DOHH2 (cell line): ENCODE measurements at regions not wholly inside any gene's neighbourhood (a gene's known extent, or its start where the extent isn't known, plus 50 kb on each side); places are given as distances from the start of the nearest gene placed in this dataset.
A peak's percentile ranks its signal among the peaks of the same experiment; 100 is the strongest.

ENCODE experiments used
- H3F3A ChIP-seq: fragments of 200-600 bp; sonication (generic), shearing (Covaris generic); 2 replicates; pipeline ENCODE4 v1.6.0; 2016; ENCODE audit warnings: antibody characterized with exemption, mild to moderate bottlenecking; ENCODE audit not compliant: control insufficient read depth, insufficient read depth
- H3K27ac ChIP-seq: fragments of 200-600 bp; sonication (generic); 2 replicates; pipeline ENCODE4 v1.5.1; 2014; ENCODE audit warnings: low read depth, mild to moderate bottlenecking, low read length, moderate library complexity
- H3K27me3 ChIP-seq: fragments of 200-600 bp; sonication (generic); 2 replicates; pipeline ENCODE4 v1.6.1; 2014; ENCODE audit warnings: mild to moderate bottlenecking, low read length, mixed read lengths; ENCODE audit not compliant: control insufficient read depth
- H3K36me3 ChIP-seq: fragments of 200-600 bp; sonication (generic); 2 replicates; pipeline ENCODE4 v1.6.1; 2014; ENCODE audit warnings: mild to moderate bottlenecking, low read length, moderate library complexity, mixed read lengths; ENCODE audit not compliant: control insufficient read depth
- H3K4me1 ChIP-seq: fragments of 200-600 bp; sonication (generic); 2 replicates; pipeline ENCODE4 v1.6.1; 2014; ENCODE audit warnings: mild to moderate bottlenecking, low read length, mixed read lengths; ENCODE audit not compliant: control insufficient read depth
- H3K4me2 ChIP-seq: fragments of 200-600 bp; sonication (generic); 2 replicates; pipeline ENCODE4 v1.6.0; 2014; ENCODE audit warnings: mild to moderate bottlenecking, low read length, moderate library complexity
- H3K4me3 ChIP-seq: fragments of 200-600 bp; sonication (generic); 2 replicates; pipeline ENCODE4 v1.5.1; 2014; ENCODE audit warnings: mild to moderate bottlenecking, low read length, mixed read lengths
- H3K79me2 ChIP-seq: fragments of 200-600 bp; sonication (generic); 2 replicates; pipeline ENCODE4 v1.6.1; 2014; ENCODE audit warnings: mild to moderate bottlenecking, low read length, mixed read lengths; ENCODE audit not compliant: control insufficient read depth
- H3K9me2 ChIP-seq: fragments of 200-600 bp; sonication (generic); replicated peaks from 2 replicates; pipeline ENCODE4 v1.6.1; 2014; ENCODE audit warnings: mild to moderate bottlenecking, low read length, mixed read lengths; ENCODE audit not compliant: control insufficient read depth
- H3K9me3 ChIP-seq: fragments of 200-600 bp; sonication (generic); 2 replicates; pipeline ENCODE4 v1.6.1; 2014; ENCODE audit warnings: antibody characterized with exemption, low read length, mixed read lengths; ENCODE audit not compliant: control insufficient read depth, insufficient read depth
- H4K20me1 ChIP-seq: fragments of 200-600 bp; sonication (generic); 2 replicates; pipeline ENCODE4 v1.6.0; 2014; ENCODE audit warnings: low read depth, mild to moderate bottlenecking, antibody characterized with exemption, low read length, moderate library complexity; ENCODE audit not compliant: control insufficient read depth, insufficient read depth
- CTCF ChIP-seq: fragments of 200-600 bp; sonication (generic); IDR thresholded peaks from one replicate; pipeline ENCODE4 v1.5.1; 2014; ENCODE audit warnings: antibody characterized with exemption, mild to moderate bottlenecking, low read depth, low read length; ENCODE audit not compliant: poor library complexity, severe bottlenecking
- EZH2phosphoT487 ChIP-seq: fragments of 200-600 bp; sonication (generic); IDR thresholded peaks from 2 replicates; pipeline ENCODE4 v1.6.1; 2017; ENCODE audit warnings: borderline replicate concordance, mild to moderate bottlenecking, antibody characterized with exemption, low read length, moderate library complexity, mixed read lengths

- Histone ChIP-seq H3K27ac (no peak overlapping the region), H3K9me3 (peaks cover 6% of the 10 kb centered on the region; the same call in 1 of the 2 replicates), H3K4me3 (no peak overlapping the region), H3K4me1 (no peaks in the 10 kb centered on the region), H4K20me1 (no peaks in the 10 kb centered on the region), H3K4me2 (no peak overlapping the region), H3K9me2 (no peaks in the 10 kb centered on the region), H3K27me3 (no peaks in the 10 kb centered on the region), H3K36me3 (no peaks in the 10 kb centered on the region), H3K79me2 (no peaks in the 10 kb centered on the region), H3F3A (no peaks in the 10 kb centered on the region)
- TF ChIP-seq CTCF (peak; percentile 50), EZH2phosphoT487 (no peak)
Observed at GRCh38 chr11:16632295-16633200, 105.9 kb upstream of the C11orf58 start.

DNA sequence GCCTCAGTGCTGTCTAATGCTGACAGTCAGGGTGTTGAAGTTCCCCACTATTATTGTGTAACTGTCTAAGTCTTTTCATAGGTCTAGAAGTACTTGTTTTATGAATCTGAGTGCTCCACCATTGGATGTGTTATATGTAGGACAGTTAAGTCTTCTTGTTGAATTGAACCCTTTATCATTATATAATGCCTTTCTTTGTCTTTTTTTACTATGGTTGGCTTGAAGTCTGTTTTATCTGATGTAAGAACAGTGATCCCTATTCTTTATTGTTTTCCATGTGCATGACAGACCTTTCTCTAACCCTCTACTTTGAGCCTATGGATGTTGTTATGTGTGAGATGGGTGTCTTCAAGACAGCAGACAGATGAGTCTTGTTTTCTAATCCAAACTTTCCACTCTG is 107.8 kb upstream of the C11orf58 start:
- Histone ChIP-seq H3K4me3 (no peak overlapping the region), H3K4me1 (no peaks in the 10 kb centered on the region), H3F3A (no peaks in the 10 kb centered on the region), H3K27ac (no peak overlapping the region), H3K9me3 (peaks cover 2% of the 10 kb centered on the region; the same call in 1 of the 2 replicates), H3K79me2 (no peaks in the 10 kb centered on the region), H4K20me1 (no peaks in the 10 kb centered on the region), H3K4me2 (no peak overlapping the region), H3K27me3 (no peaks in the 10 kb centered on the region), H3K9me2 (no peaks in the 10 kb centered on the region), H3K36me3 (no peaks in the 10 kb centered on the region)
- no peak for TF ChIP-seq CTCF
- no peak for TF ChIP-seq EZH2phosphoT487

GRCh38 chr11:16618431-16618830 is 120.0 kb upstream of the C11orf58 start:
- Histone ChIP-seq H3K4me2 (no peak overlapping the region), H3K36me3 (no peaks in the 10 kb centered on the region), H3K9me3 (no peaks in the 10 kb centered on the region), H3K79me2 (no peaks in the 10 kb centered on the region), H3K27me3 (peaks cover 2% of the 10 kb centered on the region), H3K4me1 (peaks cover 2% of the 10 kb centered on the region), H4K20me1 (no peaks in the 10 kb centered on the region), H3K4me3 (no peak overlapping the region), H3F3A (no peaks in the 10 kb centered on the region), H3K27ac (no peak overlapping the region), H3K9me2 (no peaks in the 10 kb centered on the region)
- TF ChIP-seq EZH2phosphoT487 (no peak), CTCF (no peak)
